SJCRH30 (cell line): ENCODE measurements at regions not wholly inside any gene's neighbourhood (a gene's known extent, or its start where the extent isn't known, plus 50 kb on each side); places are given as distances from the start of the nearest gene placed in this dataset.

ENCODE experiments used
- DNase-seq, 2 experiments: peaks; one replicate each; pipeline ENCODE4 v3.0.0-alpha.2; 2015 to 2020
- H3K27ac ChIP-seq: fragments of 250-450 bp; sonication (Bioruptor Pico); 2 replicates; pipeline ENCODE4 v1.5.1; 2020; ENCODE audit warnings: mild to moderate bottlenecking, moderate library complexity
- H3K27me3 ChIP-seq: fragments of 250-450 bp; sonication (Bioruptor Pico); 2 replicates; pipeline ENCODE4 v1.5.1; 2020; ENCODE audit warnings: mild to moderate bottlenecking, moderate library complexity
- H3K36me3 ChIP-seq: fragments of 250-450 bp; sonication (Bioruptor Pico); 2 replicates; pipeline ENCODE4 v1.5.1; 2020; ENCODE audit warnings: mild to moderate bottlenecking, moderate library complexity
- H3K4me1 ChIP-seq: fragments of 250-450 bp; sonication (Bioruptor Pico); 2 replicates; pipeline ENCODE4 v1.5.1; 2020; ENCODE audit warnings: mild to moderate bottlenecking, moderate library complexity
- H3K4me3 ChIP-seq: fragments of 250-450 bp; sonication (Bioruptor Pico); 2 replicates; pipeline ENCODE4 v1.5.1; 2020; ENCODE audit warnings: mild to moderate bottlenecking, moderate library complexity
- H3K9me3 ChIP-seq: fragments of 250-450 bp; sonication (Bioruptor Pico); replicated peaks from 2 replicates; pipeline ENCODE4 v1.5.1; 2020; ENCODE audit warnings: mild to moderate bottlenecking, moderate library complexity

GRCh38 chr13:104705031-104705750 lies 1639.0 kb upstream of the SLC10A2 start:
- Histone ChIP-seq H3K4me3 (no peak overlapping the region), H3K9me3 (no peaks in the 10 kb centered on the region), H3K27ac (no peak overlapping the region), H3K36me3 (no peaks in the 10 kb centered on the region), H3K27me3 (no peaks in the 10 kb centered on the region), H3K4me1 (no peaks in the 10 kb centered on the region)
- no peak for DNase-seq

GRCh38 chr13:104701591-104701990 lies 1635.4 kb upstream of the SLC10A2 start:
- H3K27me3 ChIP-seq = no peaks in the 10 kb centered on the region
- H3K9me3 ChIP-seq = no peaks in the 10 kb centered on the region
- H3K36me3 ChIP-seq = no peaks in the 10 kb centered on the region
- H3K27ac ChIP-seq = no peak overlapping the region
- no peaks in the 10 kb centered on the region for H3K4me1 ChIP-seq
- DNase-seq = no peak
- H3K4me3 ChIP-seq = no peak overlapping the region

DNA sequence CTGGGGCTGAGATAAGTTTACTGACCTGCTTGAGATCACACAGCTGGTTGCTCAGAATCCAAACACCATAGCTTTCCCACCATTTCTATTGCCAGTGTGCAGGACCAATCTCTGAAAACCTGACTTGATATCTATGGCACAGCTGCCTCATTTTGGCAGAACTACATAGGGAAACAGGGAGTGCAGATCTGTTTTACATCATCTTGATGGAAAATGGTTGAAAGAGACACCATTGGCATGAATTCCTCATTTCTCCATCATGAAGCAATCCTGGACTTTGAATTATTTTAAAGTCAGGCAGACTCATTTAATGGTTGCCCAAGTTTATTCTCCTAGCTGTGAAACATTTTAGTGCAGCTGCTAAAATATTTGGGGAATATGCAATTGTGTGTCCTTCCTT lies 1628.2 kb upstream of the SLC10A2 start:
- H3K27me3 ChIP-seq = no peaks in the 10 kb centered on the region
- no peak overlapping the region for H3K27ac ChIP-seq
- H3K36me3 ChIP-seq = no peaks in the 10 kb centered on the region
- H3K9me3 ChIP-seq = no peaks in the 10 kb centered on the region
- DNase-seq = no peak
- H3K4me1 ChIP-seq = no peaks in the 10 kb centered on the region
- H3K4me3 ChIP-seq = no peak overlapping the region

- H3K9me3 ChIP-seq = no peaks in the 10 kb centered on the region
- DNase-seq = no peak
- no peaks in the 10 kb centered on the region for H3K4me1 ChIP-seq
- H3K27ac ChIP-seq = no peak overlapping the region
- H3K4me3 ChIP-seq = no peak overlapping the region
- no peaks in the 10 kb centered on the region for H3K36me3 ChIP-seq
- no peaks in the 10 kb centered on the region for H3K27me3 ChIP-seq
These were observed 1626.9 kb upstream of the SLC10A2 start for GRCh38 chr13:104693126-104693525.

- Histone ChIP-seq H3K4me3 (no peak overlapping the region), H3K27ac (no peak overlapping the region), H3K9me3 (no peaks in the 10 kb centered on the region), H3K27me3 (no peaks in the 10 kb centered on the region), H3K4me1 (no peaks in the 10 kb centered on the region), H3K36me3 (no peaks in the 10 kb centered on the region)
- no peak for DNase-seq
These were observed 1625.7 kb upstream of the SLC10A2 start for GRCh38 chr13:104691767-104692467.

DNA sequence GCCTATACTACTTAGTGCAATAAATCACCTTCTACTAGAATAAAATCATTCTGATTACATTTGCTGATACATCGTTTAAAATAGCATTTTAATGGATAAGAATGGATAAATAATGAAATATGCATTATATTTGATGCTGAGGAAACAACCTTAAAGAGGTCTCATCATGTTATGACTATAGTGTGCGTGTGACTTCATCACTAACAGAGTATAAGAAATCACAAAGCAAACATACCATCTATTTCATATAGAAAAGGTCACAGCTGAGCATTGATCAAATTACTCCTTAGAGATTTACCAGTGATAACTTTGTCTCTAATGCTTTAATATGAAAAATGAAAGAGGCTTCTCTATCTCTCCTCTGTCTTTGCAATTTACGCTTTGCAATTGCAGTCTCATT lies 1620.3 kb upstream of the SLC10A2 start:
- Histone ChIP-seq H3K4me1 (no peaks in the 10 kb centered on the region), H3K27ac (no peak overlapping the region), H3K4me3 (no peak overlapping the region), H3K27me3 (no peaks in the 10 kb centered on the region), H3K36me3 (no peaks in the 10 kb centered on the region), H3K9me3 (no peaks in the 10 kb centered on the region)
- no peak for DNase-seq

DNA sequence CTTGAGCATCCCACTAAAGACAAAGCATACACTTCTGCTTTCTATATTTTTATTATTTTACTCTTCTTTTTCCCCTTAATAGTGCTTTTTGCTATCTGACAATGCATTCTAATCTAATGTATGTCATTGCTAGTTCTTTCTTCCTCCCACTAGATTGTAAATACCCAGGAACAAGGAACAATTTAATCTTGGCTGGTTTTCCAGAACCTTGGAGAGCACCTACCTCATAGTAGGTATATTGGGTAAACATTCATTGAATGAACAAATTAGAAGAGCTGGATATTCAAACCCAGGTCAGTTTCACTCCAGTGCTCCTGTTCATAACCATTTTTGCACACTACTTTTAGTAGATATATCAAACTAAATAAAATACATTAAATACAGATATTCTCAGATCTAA lies 1617.6 kb upstream of the SLC10A2 start:
- Histone ChIP-seq H3K27ac (no peak overlapping the region), H3K9me3 (no peaks in the 10 kb centered on the region), H3K27me3 (no peaks in the 10 kb centered on the region), H3K36me3 (no peaks in the 10 kb centered on the region), H3K4me1 (no peaks in the 10 kb centered on the region), H3K4me3 (no peak overlapping the region)
- peak in 1 of 2 experiments; percentile 24 for DNase-seq

DNA sequence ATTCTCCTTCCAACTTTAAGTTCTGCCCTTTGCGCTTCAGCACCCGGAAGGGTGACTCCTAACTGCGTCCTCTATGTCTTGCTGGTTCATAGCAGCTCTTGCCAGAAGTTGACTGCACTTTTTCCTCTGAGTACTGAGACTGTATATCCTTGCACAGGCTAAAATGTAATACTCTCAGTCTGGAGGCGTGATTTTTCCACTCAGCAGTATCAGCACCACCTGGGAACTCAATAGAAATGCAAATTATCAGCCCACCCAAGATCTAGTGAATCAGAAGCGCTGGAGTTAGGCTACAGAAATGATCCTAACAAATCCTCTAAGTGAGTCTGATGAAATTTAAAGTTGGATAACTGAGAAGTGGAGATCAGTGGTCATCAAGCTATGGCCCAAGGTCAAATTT lies 1611.9 kb upstream of the SLC10A2 start:
- Histone ChIP-seq H3K27ac (no peak overlapping the region), H3K36me3 (no peaks in the 10 kb centered on the region), H3K9me3 (no peaks in the 10 kb centered on the region), H3K27me3 (no peaks in the 10 kb centered on the region), H3K4me1 (no peaks in the 10 kb centered on the region), H3K4me3 (no peak overlapping the region)
- DNase-seq = no peak

DNA sequence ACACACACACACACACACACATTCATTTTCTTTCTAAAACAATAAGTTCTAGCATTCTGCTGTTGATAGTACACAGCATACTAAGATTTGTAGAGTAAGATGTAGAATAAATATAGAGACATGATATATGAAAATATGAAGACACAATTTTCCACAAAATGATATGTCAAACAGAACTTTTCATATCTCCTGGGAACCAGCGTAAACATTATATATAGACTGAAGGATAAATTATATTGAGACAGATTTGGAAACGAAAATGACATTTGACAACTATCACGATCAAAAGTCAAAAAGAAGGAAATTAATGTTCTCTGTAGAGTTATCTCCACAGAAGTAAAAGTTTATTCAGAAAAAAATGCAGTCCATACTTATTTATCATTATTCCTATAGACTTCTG lies 1605.7 kb upstream of the SLC10A2 start:
- Histone ChIP-seq H3K4me1 (no peaks in the 10 kb centered on the region), H3K4me3 (no peak overlapping the region), H3K36me3 (no peaks in the 10 kb centered on the region), H3K9me3 (no peaks in the 10 kb centered on the region), H3K27me3 (no peaks in the 10 kb centered on the region), H3K27ac (no peak overlapping the region)
- no peak for DNase-seq

- H3K27ac ChIP-seq = no peak overlapping the region
- no peak for DNase-seq
- H3K4me3 ChIP-seq = no peak overlapping the region
- no peaks in the 10 kb centered on the region for H3K27me3 ChIP-seq
- no peaks in the 10 kb centered on the region for H3K36me3 ChIP-seq
- H3K4me1 ChIP-seq = no peaks in the 10 kb centered on the region
- no peaks in the 10 kb centered on the region for H3K9me3 ChIP-seq
These were observed 1591.0 kb upstream of the SLC10A2 start for GRCh38 chr13:104657196-104657595.

GRCh38 chr13:104650431-104650830 lies 1584.2 kb upstream of the SLC10A2 start:
- Histone ChIP-seq H3K4me1 (no peaks in the 10 kb centered on the region), H3K27ac (no peak overlapping the region), H3K27me3 (no peaks in the 10 kb centered on the region), H3K4me3 (no peak overlapping the region), H3K36me3 (no peaks in the 10 kb centered on the region), H3K9me3 (no peaks in the 10 kb centered on the region)
- no peak for DNase-seq

GRCh38 chr13:104648291-104648690 lies 1582.1 kb upstream of the SLC10A2 start:
- no peaks in the 10 kb centered on the region for H3K9me3 ChIP-seq
- DNase-seq = no peak
- H3K27ac ChIP-seq = no peak overlapping the region
- no peaks in the 10 kb centered on the region for H3K4me1 ChIP-seq
- no peak overlapping the region for H3K4me3 ChIP-seq
- H3K27me3 ChIP-seq = no peaks in the 10 kb centered on the region
- no peaks in the 10 kb centered on the region for H3K36me3 ChIP-seq

DNA sequence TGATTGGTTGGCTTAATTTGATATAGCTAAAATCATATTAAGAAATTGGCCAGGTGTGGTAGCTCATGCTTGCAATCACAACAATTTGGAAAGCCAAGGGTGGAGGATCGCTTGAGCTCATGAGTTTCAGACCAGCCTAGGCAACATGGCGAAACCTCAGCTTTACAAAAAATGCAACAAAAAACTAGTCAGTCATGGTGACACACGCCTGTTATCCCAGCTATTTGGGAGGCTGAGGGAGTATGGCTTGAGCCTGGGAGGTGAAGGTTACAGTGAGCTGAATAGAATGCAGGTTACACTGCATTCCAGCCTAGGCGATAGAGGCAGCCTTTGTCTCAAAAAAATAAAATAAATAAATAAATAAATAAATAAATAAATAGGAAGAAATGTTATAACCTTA lies 1579.6 kb upstream of the SLC10A2 start:
- no peaks in the 10 kb centered on the region for H3K27me3 ChIP-seq
- H3K9me3 ChIP-seq = no peaks in the 10 kb centered on the region
- no peaks in the 10 kb centered on the region for H3K36me3 ChIP-seq
- no peak overlapping the region for H3K4me3 ChIP-seq
- no peak overlapping the region for H3K27ac ChIP-seq
- no peak for DNase-seq
- no peaks in the 10 kb centered on the region for H3K4me1 ChIP-seq

DNA sequence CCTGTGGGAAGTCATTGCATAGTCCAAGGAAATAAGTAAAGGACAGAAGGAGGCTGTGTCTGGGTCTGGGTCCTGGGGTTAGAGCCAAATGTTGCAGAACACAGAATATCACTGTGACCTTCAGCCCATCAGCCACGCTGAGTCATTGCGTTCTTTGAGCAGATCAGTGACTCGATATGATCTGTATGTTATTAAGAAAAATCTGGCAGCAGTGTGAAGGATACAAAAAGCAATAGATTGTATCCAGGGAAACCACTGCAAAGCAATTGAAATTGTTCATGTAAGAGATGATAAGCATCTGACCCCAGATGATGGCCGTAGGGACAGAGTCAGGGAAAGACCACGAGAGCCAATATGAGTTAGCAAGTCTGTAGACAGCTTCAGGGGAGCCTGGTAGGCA lies 1575.1 kb upstream of the SLC10A2 start:
- Histone ChIP-seq H3K27me3 (no peaks in the 10 kb centered on the region), H3K36me3 (no peaks in the 10 kb centered on the region), H3K4me1 (no peaks in the 10 kb centered on the region), H3K4me3 (no peak overlapping the region), H3K9me3 (no peaks in the 10 kb centered on the region), H3K27ac (no peak overlapping the region)
- no peak for DNase-seq

DNA sequence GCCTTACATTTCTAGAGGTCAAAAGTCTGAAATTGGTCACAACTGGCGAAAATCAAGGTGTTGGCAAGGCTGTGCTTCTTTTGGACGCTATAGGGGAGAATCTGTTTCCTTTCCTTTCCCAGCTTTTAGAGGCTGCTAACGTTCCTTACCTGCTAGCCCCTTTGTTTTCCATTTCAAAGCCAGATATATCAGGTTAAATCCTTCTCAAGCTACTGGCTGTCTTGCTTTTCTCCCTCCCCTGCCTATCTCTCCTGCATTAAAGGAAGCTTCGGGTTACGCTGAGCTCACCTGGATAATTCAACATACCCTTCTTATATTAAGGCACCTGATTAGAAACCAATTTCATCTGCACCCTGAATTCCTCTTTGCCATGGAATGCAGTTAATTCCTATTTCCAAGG lies 1569.7 kb upstream of the SLC10A2 start:
- Histone ChIP-seq H3K27ac (no peak overlapping the region), H3K4me3 (no peak overlapping the region), H3K36me3 (no peaks in the 10 kb centered on the region), H3K9me3 (no peaks in the 10 kb centered on the region), H3K4me1 (no peaks in the 10 kb centered on the region; the same call in 1 of the 2 replicates), H3K27me3 (no peaks in the 10 kb centered on the region)
- DNase-seq = no peak

DNA sequence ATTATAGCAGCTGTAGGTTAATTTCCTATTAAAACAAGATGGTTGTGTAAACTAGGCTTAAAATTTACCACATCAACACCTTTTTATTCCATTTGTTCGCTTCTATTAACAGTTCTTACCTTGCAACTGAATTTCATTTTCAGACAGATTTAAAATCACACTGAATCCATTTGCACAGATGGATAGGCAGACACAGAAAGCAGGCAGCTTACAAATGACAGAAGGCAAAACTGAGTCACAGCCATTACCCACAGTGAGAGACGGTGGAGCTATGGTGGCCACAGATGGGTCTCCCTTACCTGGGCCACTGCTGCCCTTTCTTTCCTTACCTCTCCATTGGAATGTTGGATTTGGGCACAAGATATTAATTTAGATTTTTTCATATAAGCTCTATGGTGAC lies 1567.8 kb upstream of the SLC10A2 start:
- DNase-seq = no peak
- Histone ChIP-seq H3K27me3 (no peaks in the 10 kb centered on the region), H3K27ac (no peak overlapping the region), H3K4me3 (no peak overlapping the region), H3K4me1 (no peaks in the 10 kb centered on the region; the same call in 1 of the 2 replicates), H3K36me3 (no peaks in the 10 kb centered on the region), H3K9me3 (no peaks in the 10 kb centered on the region)
